ENCODE measurements at regions not wholly inside any gene's neighbourhood (a gene's known extent, or its start where the extent isn't known, plus 50 kb on each side); places are given as distances from the start of the nearest gene placed in this dataset.

GRCh38 chr5:123810253-123810652 is 298.3 kb downstream of the CSNK1G3 start:
- no peak overlapping the region for H3K27ac ChIP-seq (ENCODE audit: low read length)
- no peaks in the 10 kb centered on the region for H3K9me3 ChIP-seq (ENCODE audit: control insufficient read depth in 2 of 2, low read length in 2 of 2)
- H3K4me1 ChIP-seq (ENCODE audit: control insufficient read depth, insufficient read depth, low read length): no peaks in the 10 kb centered on the region
- no peak overlapping the region for H3K4me3 ChIP-seq (ENCODE audit: low read length in 2 of 2)
- H3K9ac ChIP-seq (ENCODE audit: low read length in 2 of 2): no peak overlapping the region
- H3K36me3 ChIP-seq (ENCODE audit: control insufficient read depth in 2 of 2, insufficient read depth in 2 of 2, low read length in 2 of 2): no peaks in the 10 kb centered on the region
- no peaks in the 10 kb centered on the region for H3K27me3 ChIP-seq (ENCODE audit: control insufficient read depth in 1 of 2, insufficient read depth in 2 of 2, low read length in 2 of 2)

- no peaks in the 10 kb centered on the region for H3K36me3 ChIP-seq (ENCODE audit: control insufficient read depth in 2 of 2, insufficient read depth in 2 of 2, low read length in 2 of 2)
- H3K9ac ChIP-seq (ENCODE audit: low read length in 2 of 2): no peak overlapping the region
- H3K4me1 ChIP-seq (ENCODE audit: control insufficient read depth, insufficient read depth, low read length): no peaks in the 10 kb centered on the region
- no peak overlapping the region for H3K4me3 ChIP-seq (ENCODE audit: low read length in 2 of 2)
- H3K27me3 ChIP-seq (ENCODE audit: control insufficient read depth in 1 of 2, insufficient read depth in 2 of 2, low read length in 2 of 2): no peaks in the 10 kb centered on the region
- H3K27ac ChIP-seq (ENCODE audit: low read length): no peak overlapping the region
- H3K9me3 ChIP-seq (ENCODE audit: control insufficient read depth in 2 of 2, low read length in 2 of 2): no peaks in the 10 kb centered on the region
These were observed 297.7 kb downstream of the CSNK1G3 start for GRCh38 chr5:123809594-123810221.

- H3K9ac ChIP-seq (ENCODE audit: low read length in 2 of 2): no peak overlapping the region
- H3K27ac ChIP-seq (ENCODE audit: low read length): no peak overlapping the region
- no peaks in the 10 kb centered on the region for H3K4me1 ChIP-seq (ENCODE audit: control insufficient read depth, insufficient read depth, low read length)
- no peaks in the 10 kb centered on the region for H3K9me3 ChIP-seq (ENCODE audit: control insufficient read depth in 2 of 2, low read length in 2 of 2)
- H3K4me3 ChIP-seq (ENCODE audit: low read length in 2 of 2): no peak overlapping the region
- no peaks in the 10 kb centered on the region for H3K36me3 ChIP-seq (ENCODE audit: control insufficient read depth in 2 of 2, insufficient read depth in 2 of 2, low read length in 2 of 2)
- no peaks in the 10 kb centered on the region for H3K27me3 ChIP-seq (ENCODE audit: control insufficient read depth in 1 of 2, insufficient read depth in 2 of 2, low read length in 2 of 2)
These were observed 296.7 kb downstream of the CSNK1G3 start for GRCh38 chr5:123808461-123809380.

- Histone ChIP-seq H3K9me3 (ENCODE audit: control insufficient read depth in 2 of 2, low read length in 2 of 2) (no peaks in the 10 kb centered on the region), H3K27ac (ENCODE audit: low read length) (no peak overlapping the region), H3K9ac (ENCODE audit: low read length in 2 of 2) (no peak overlapping the region), H3K27me3 (ENCODE audit: control insufficient read depth in 1 of 2, insufficient read depth in 2 of 2, low read length in 2 of 2) (no peaks in the 10 kb centered on the region), H3K36me3 (ENCODE audit: control insufficient read depth in 2 of 2, insufficient read depth in 2 of 2, low read length in 2 of 2) (no peaks in the 10 kb centered on the region), H3K4me1 (ENCODE audit: control insufficient read depth, insufficient read depth, low read length) (no peaks in the 10 kb centered on the region), H3K4me3 (ENCODE audit: low read length in 2 of 2) (no peak overlapping the region)
These were observed 295.4 kb downstream of the CSNK1G3 start for GRCh38 chr5:123807177-123807945.

- Histone ChIP-seq H3K4me1 (ENCODE audit: control insufficient read depth, insufficient read depth, low read length) (no peaks in the 10 kb centered on the region), H3K36me3 (ENCODE audit: control insufficient read depth in 2 of 2, insufficient read depth in 2 of 2, low read length in 2 of 2) (no peaks in the 10 kb centered on the region), H3K9ac (ENCODE audit: low read length in 2 of 2) (no peak overlapping the region), H3K9me3 (ENCODE audit: control insufficient read depth in 2 of 2, low read length in 2 of 2) (no peaks in the 10 kb centered on the region), H3K4me3 (ENCODE audit: low read length in 2 of 2) (no peak overlapping the region), H3K27ac (ENCODE audit: low read length) (no peak overlapping the region), H3K27me3 (ENCODE audit: control insufficient read depth in 1 of 2, insufficient read depth in 2 of 2, low read length in 2 of 2) (no peaks in the 10 kb centered on the region)
These were observed 294.7 kb downstream of the CSNK1G3 start for GRCh38 chr5:123806644-123807043.

- Histone ChIP-seq H3K36me3 (ENCODE audit: control insufficient read depth in 2 of 2, insufficient read depth in 2 of 2, low read length in 2 of 2) (no peaks in the 10 kb centered on the region), H3K27ac (ENCODE audit: low read length) (no peak overlapping the region), H3K9me3 (ENCODE audit: control insufficient read depth in 2 of 2, low read length in 2 of 2) (no peaks in the 10 kb centered on the region), H3K4me1 (ENCODE audit: control insufficient read depth, insufficient read depth, low read length) (no peaks in the 10 kb centered on the region), H3K4me3 (ENCODE audit: low read length in 2 of 2) (no peak overlapping the region), H3K9ac (ENCODE audit: low read length in 2 of 2) (no peak overlapping the region), H3K27me3 (ENCODE audit: control insufficient read depth in 1 of 2, insufficient read depth in 2 of 2, low read length in 2 of 2) (no peaks in the 10 kb centered on the region)
These were observed 293.3 kb downstream of the CSNK1G3 start for GRCh38 chr5:123805300-123805699.

- H3K27ac ChIP-seq (ENCODE audit: low read length): no peak overlapping the region
- H3K9ac ChIP-seq (ENCODE audit: low read length in 2 of 2): no peak overlapping the region
- no peaks in the 10 kb centered on the region for H3K27me3 ChIP-seq (ENCODE audit: control insufficient read depth in 1 of 2, insufficient read depth in 2 of 2, low read length in 2 of 2)
- no peaks in the 10 kb centered on the region for H3K36me3 ChIP-seq (ENCODE audit: control insufficient read depth in 2 of 2, insufficient read depth in 2 of 2, low read length in 2 of 2)
- no peaks in the 10 kb centered on the region for H3K4me1 ChIP-seq (ENCODE audit: control insufficient read depth, insufficient read depth, low read length)
- no peaks in the 10 kb centered on the region for H3K9me3 ChIP-seq (ENCODE audit: control insufficient read depth in 2 of 2, low read length in 2 of 2)
- H3K4me3 ChIP-seq (ENCODE audit: low read length in 2 of 2): no peak overlapping the region
These were observed 291.4 kb downstream of the CSNK1G3 start for GRCh38 chr5:123803359-123803758.

- Histone ChIP-seq H3K27me3 (ENCODE audit: control insufficient read depth in 1 of 2, insufficient read depth in 2 of 2, low read length in 2 of 2) (no peaks in the 10 kb centered on the region), H3K36me3 (ENCODE audit: control insufficient read depth in 2 of 2, insufficient read depth in 2 of 2, low read length in 2 of 2) (no peaks in the 10 kb centered on the region), H3K9ac (ENCODE audit: low read length in 2 of 2) (no peak overlapping the region), H3K4me1 (ENCODE audit: control insufficient read depth, insufficient read depth, low read length) (no peaks in the 10 kb centered on the region), H3K27ac (ENCODE audit: low read length) (no peak overlapping the region), H3K4me3 (ENCODE audit: low read length in 2 of 2) (no peak overlapping the region), H3K9me3 (ENCODE audit: control insufficient read depth in 2 of 2, low read length in 2 of 2) (no peaks in the 10 kb centered on the region)
These were observed 290.4 kb downstream of the CSNK1G3 start for GRCh38 chr5:123802298-123802951.

GRCh38 chr5:123800640-123801039 is 288.7 kb downstream of the CSNK1G3 start:
- no peak overlapping the region for H3K4me3 ChIP-seq (ENCODE audit: low read length in 2 of 2)
- H3K9ac ChIP-seq (ENCODE audit: low read length in 2 of 2): no peak overlapping the region
- no peaks in the 10 kb centered on the region for H3K9me3 ChIP-seq (ENCODE audit: control insufficient read depth in 2 of 2, low read length in 2 of 2)
- no peaks in the 10 kb centered on the region for H3K36me3 ChIP-seq (ENCODE audit: control insufficient read depth in 2 of 2, insufficient read depth in 2 of 2, low read length in 2 of 2)
- no peaks in the 10 kb centered on the region for H3K27me3 ChIP-seq (ENCODE audit: control insufficient read depth in 1 of 2, insufficient read depth in 2 of 2, low read length in 2 of 2)
- H3K27ac ChIP-seq (ENCODE audit: low read length): no peak overlapping the region
- H3K4me1 ChIP-seq (ENCODE audit: control insufficient read depth, insufficient read depth, low read length): no peaks in the 10 kb centered on the region

- no peaks in the 10 kb centered on the region for H3K9me3 ChIP-seq (ENCODE audit: control insufficient read depth in 2 of 2, low read length in 2 of 2)
- H3K27me3 ChIP-seq (ENCODE audit: control insufficient read depth in 1 of 2, insufficient read depth in 2 of 2, low read length in 2 of 2): no peaks in the 10 kb centered on the region
- no peaks in the 10 kb centered on the region for H3K36me3 ChIP-seq (ENCODE audit: control insufficient read depth in 2 of 2, insufficient read depth in 2 of 2, low read length in 2 of 2)
- H3K4me3 ChIP-seq (ENCODE audit: low read length in 2 of 2): no peak overlapping the region
- H3K9ac ChIP-seq (ENCODE audit: low read length in 2 of 2): no peak overlapping the region
- H3K27ac ChIP-seq (ENCODE audit: low read length): no peak overlapping the region
- no peaks in the 10 kb centered on the region for H3K4me1 ChIP-seq (ENCODE audit: control insufficient read depth, insufficient read depth, low read length)
These were observed 283.7 kb downstream of the CSNK1G3 start for GRCh38 chr5:123795688-123796087.

All from stomach smooth muscle (tissue), 2 donors.